MM.1S (cell line): ENCODE measurements at regions not wholly inside any gene's neighbourhood (a gene's known extent, or its start where the extent isn't known, plus 50 kb on each side); places are given as distances from the start of the nearest gene placed in this dataset.
"Not testable (repeated sequence)": the region's sequence is repeated elsewhere in the genome, so short reads cannot be mapped to it uniquely, and the experiment has no call there.

ENCODE experiments used
- DNase-seq: peaks from one replicate; pipeline ENCODE4 v3.0.0-alpha.2; 2015
- H2AFZ ChIP-seq: fragments of 300-600 bp; sonication (generic); 2 replicates; pipeline ENCODE4 v1.6.0; 2016; ENCODE audit warnings: antibody characterized with exemption, low read length
- H3F3A ChIP-seq: fragments of 300-600 bp; sonication (generic); 2 replicates; pipeline ENCODE4 v1.6.1; 2016; ENCODE audit warnings: mild to moderate bottlenecking, antibody characterized with exemption, low read length, moderate library complexity, mixed read lengths; ENCODE audit not compliant: insufficient read depth
- H3K27ac ChIP-seq: fragments of 300-600 bp; sonication (generic); 2 replicates; pipeline ENCODE4 v1.5.1; 2016; ENCODE audit warnings: mild to moderate bottlenecking, low read length
- H3K27me3 ChIP-seq: fragments of 300-600 bp; sonication (generic); replicated peaks from 2 replicates; pipeline ENCODE4 v1.6.0; 2016; ENCODE audit warnings: low read length; ENCODE audit not compliant: insufficient read depth
- H3K36me3 ChIP-seq: fragments of 300-600 bp; sonication (generic); replicated peaks from 2 replicates; pipeline ENCODE4 v1.6.1; 2016; ENCODE audit warnings: mild to moderate bottlenecking, low read length, mixed read lengths; ENCODE audit not compliant: insufficient read depth
- H3K4me1 ChIP-seq: fragments of 300-600 bp; sonication (generic); 2 replicates; pipeline ENCODE4 v1.6.1; 2016; ENCODE audit warnings: low read length, mixed read lengths
- H3K4me2 ChIP-seq: fragments of 300-600 bp; sonication (generic); 2 replicates; pipeline ENCODE4 v1.6.0; 2016; ENCODE audit warnings: low read depth, low read length
- H3K4me3 ChIP-seq: fragments of 300-600 bp; sonication (generic); 2 replicates; pipeline ENCODE4 v1.5.1; 2016; ENCODE audit warnings: low read length, mixed read lengths
- H3K79me2 ChIP-seq: fragments of 300-600 bp; sonication (generic); 2 replicates; pipeline ENCODE4 v1.6.1; 2016; ENCODE audit warnings: mixed run types, low read length, mixed read lengths
- H3K9ac ChIP-seq: fragments of 300-600 bp; sonication (generic); 2 replicates; pipeline ENCODE4 v1.6.1; 2016; ENCODE audit warnings: low read length, mixed read lengths
- H3K9me2 ChIP-seq: fragments of 300-600 bp; sonication (generic); replicated peaks from 2 replicates; pipeline ENCODE4 v1.6.1; 2016; ENCODE audit warnings: mild to moderate bottlenecking, low read length, mixed read lengths; ENCODE audit not compliant: insufficient read depth
- H3K9me3 ChIP-seq: fragments of 300-600 bp; sonication (generic); replicated peaks from 2 replicates; pipeline ENCODE4 v1.6.1; 2016; ENCODE audit warnings: mild to moderate bottlenecking, low read length, mixed read lengths; ENCODE audit not compliant: insufficient read depth
- H4K20me1 ChIP-seq: fragments of 300-600 bp; sonication (generic); 2 replicates; pipeline ENCODE4 v1.6.1; 2016; ENCODE audit warnings: mild to moderate bottlenecking, low read length, moderate library complexity, mixed read lengths; ENCODE audit not compliant: insufficient read depth
- CTCF ChIP-seq: fragments of 300-600 bp; sonication (generic); IDR thresholded peaks from 2 replicates; pipeline ENCODE4 v1.5.1; 2016; ENCODE audit warnings: antibody characterized with exemption, low read length, mixed read lengths
- EZH2 ChIP-seq: fragments of 300-600 bp; sonication (generic); optimal IDR thresholded peaks from 2 replicates; pipeline ENCODE3; 2017; ENCODE audit warnings: low read depth, mild to moderate bottlenecking, antibody characterized with exemption, low read length, mixed read lengths
- EZH2phosphoT487 ChIP-seq: fragments of 300-600 bp; sonication (generic); IDR thresholded peaks from 2 replicates; pipeline ENCODE4 v1.6.1; 2018; ENCODE audit warnings: antibody characterized with exemption, low read length

DNA sequence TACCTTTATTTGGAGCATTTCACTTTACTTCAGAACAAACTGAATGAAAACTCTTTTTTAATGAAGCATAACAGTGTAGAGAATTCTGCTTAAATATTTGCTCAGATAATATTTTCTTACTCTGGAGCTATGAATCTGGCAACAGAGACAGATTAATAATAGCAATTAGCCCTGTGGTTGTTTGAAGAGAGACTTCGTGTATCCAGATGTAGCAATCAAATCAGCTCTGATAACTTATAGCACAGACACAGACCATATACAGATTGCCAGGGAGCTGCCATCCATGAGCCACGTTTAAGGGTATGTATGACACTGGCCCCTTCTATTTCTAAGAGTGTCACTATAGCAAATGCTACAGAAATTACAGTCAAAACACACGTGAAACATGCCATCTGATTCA, 146.6 kb downstream of the EXOC5 start:
- H2AFZ ChIP-seq: no peak overlapping the region
- no peak overlapping the region for H3K4me3 ChIP-seq
- no peak overlapping the region for H3K4me2 ChIP-seq
- TF ChIP-seq EZH2 (no peak), EZH2phosphoT487 (no peak)
- no peaks in the 10 kb centered on the region for H3F3A ChIP-seq
- H3K4me1 ChIP-seq: no peaks in the 10 kb centered on the region
- no peak overlapping the region for H3K27ac ChIP-seq
- H3K9me3 ChIP-seq: no peaks in the 10 kb centered on the region
- no peaks in the 10 kb centered on the region for H3K9me2 ChIP-seq
- H3K9ac ChIP-seq: no peak overlapping the region
- no peak for DNase-seq
- H3K79me2 ChIP-seq: no peaks in the 10 kb centered on the region
- H3K36me3 ChIP-seq: no peaks in the 10 kb centered on the region
- H3K27me3 ChIP-seq: no peaks in the 10 kb centered on the region
- no peaks in the 10 kb centered on the region for H4K20me1 ChIP-seq

GRCh38 chr14:57112072-57112807, 156.5 kb downstream of the EXOC5 start:
- H2AFZ ChIP-seq, H4K20me1 ChIP-seq, H3K27ac ChIP-seq, H3K9ac ChIP-seq, H3K9me3 ChIP-seq, H3K4me1 ChIP-seq, H3K36me3 ChIP-seq, DNase-seq, H3K4me2 ChIP-seq, H3K27me3 ChIP-seq, H3K79me2 ChIP-seq, H3K9me2 ChIP-seq, H3K4me3 ChIP-seq, H3F3A ChIP-seq: not testable (repeated sequence)

- not testable (repeated sequence) for H3K36me3 ChIP-seq
Observed at GRCh38 chr14:57110411-57110810, 158.3 kb downstream of the EXOC5 start.

DNA sequence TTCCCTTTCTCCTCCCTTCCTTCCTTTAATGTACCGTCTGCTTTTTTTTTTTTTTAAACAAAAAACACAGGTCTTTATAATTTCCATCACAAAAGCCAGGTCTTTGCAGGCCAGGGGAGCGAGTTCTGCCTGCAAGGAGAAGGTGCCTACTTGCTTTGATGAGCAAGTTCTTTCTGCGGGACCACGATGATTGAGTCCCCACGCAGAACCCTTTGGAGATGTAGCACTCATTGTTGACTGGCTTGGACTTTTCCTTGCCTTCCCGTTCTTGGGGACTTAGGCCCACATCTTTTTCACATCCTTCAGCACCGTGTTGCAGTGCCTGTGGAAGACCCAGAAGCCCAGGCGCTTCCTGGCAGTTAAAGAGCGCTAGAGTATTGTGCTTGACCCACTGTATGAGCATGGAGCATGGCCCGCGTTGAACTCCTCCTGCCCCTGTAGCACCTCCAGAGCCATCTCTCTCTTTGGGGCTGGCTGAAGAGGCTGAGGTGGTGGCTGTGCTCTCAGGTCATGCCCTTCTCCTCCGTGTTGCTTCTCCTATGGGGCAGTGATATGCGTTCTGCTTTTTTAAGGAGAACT, 177.6 kb downstream of the EXOC5 start:
- Histone ChIP-seq H3K27me3 (no peaks in the 10 kb centered on the region), H3K36me3 (no peaks in the 10 kb centered on the region), H3K4me3 (no peak overlapping the region), H3K9me3 (no peaks in the 10 kb centered on the region), H3K79me2 (no peaks in the 10 kb centered on the region), H3K27ac (no peak overlapping the region), H4K20me1 (no peaks in the 10 kb centered on the region), H3K9me2 (no peaks in the 10 kb centered on the region), H3K4me1 (no peaks in the 10 kb centered on the region), H3F3A (no peaks in the 10 kb centered on the region), H2AFZ (no peak overlapping the region), H3K4me2 (no peak overlapping the region), H3K9ac (no peak overlapping the region)
- DNase-seq: no peak
- TF ChIP-seq EZH2 (no peak), CTCF (no peak), EZH2phosphoT487 (no peak)

More at GRCh38 chr14:57110411-57110810, 158.3 kb downstream of the EXOC5 start:
- H3K27ac ChIP-seq, H3K9me2 ChIP-seq, H3K4me2 ChIP-seq, H3K9ac ChIP-seq, H3K4me1 ChIP-seq, H3K27me3 ChIP-seq, H4K20me1 ChIP-seq, H3K79me2 ChIP-seq, H3K9me3 ChIP-seq, DNase-seq, H3K4me3 ChIP-seq, H2AFZ ChIP-seq, H3F3A ChIP-seq: not testable (repeated sequence)

- Histone ChIP-seq H3K4me1 (no peaks in the 10 kb centered on the region), H3K79me2 (no peaks in the 10 kb centered on the region), H3K9me2 (no peaks in the 10 kb centered on the region), H3K27me3 (no peaks in the 10 kb centered on the region), H2AFZ (no peak overlapping the region), H4K20me1 (no peaks in the 10 kb centered on the region), H3K9me3 (no peaks in the 10 kb centered on the region), H3K4me3 (no peak overlapping the region), H3F3A (no peaks in the 10 kb centered on the region), H3K4me2 (no peak overlapping the region), H3K36me3 (no peaks in the 10 kb centered on the region), H3K9ac (no peak overlapping the region), H3K27ac (no peak overlapping the region)
- TF ChIP-seq CTCF: no peak
- no peak for TF ChIP-seq EZH2
- TF ChIP-seq EZH2phosphoT487: no peak
- no peak for DNase-seq
Observed at GRCh38 chr14:57089901-57090300, 178.8 kb downstream of the EXOC5 start.
